ENCODE measurements at regions not wholly inside any gene's neighbourhood (a gene's known extent, or its start where the extent isn't known, plus 50 kb on each side); places are given as distances from the start of the nearest gene placed in this dataset.

- TF ChIP-seq, protein P1, sequence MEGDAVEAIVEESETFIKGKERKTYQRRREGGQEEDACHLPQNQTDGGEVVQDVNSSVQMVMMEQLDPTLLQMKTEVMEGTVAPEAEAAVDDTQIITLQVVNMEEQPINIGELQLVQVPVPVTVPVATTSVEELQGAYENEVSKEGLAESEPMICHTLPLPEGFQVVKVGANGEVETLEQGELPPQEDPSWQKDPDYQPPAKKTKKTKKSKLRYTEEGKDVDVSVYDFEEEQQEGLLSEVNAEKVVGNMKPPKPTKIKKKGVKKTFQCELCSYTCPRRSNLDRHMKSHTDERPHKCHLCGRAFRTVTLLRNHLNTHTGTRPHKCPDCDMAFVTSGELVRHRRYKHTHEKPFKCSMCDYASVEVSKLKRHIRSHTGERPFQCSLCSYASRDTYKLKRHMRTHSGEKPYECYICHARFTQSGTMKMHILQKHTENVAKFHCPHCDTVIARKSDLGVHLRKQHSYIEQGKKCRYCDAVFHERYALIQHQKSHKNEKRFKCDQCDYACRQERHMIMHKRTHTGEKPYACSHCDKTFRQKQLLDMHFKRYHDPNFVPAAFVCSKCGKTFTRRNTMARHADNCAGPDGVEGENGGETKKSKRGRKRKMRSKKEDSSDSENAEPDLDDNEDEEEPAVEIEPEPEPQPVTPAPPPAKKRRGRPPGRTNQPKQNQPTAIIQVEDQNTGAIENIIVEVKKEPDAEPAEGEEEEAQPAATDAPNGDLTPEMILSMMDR (conservative IDR thresholded peaks at IDR 0.05; ENCODE audit: low read depth, low read length), result no peak
- no peak for TF ChIP-seq EZH2 (IDR thresholded peaks at IDR 0.05; ENCODE audit: low read length, unreplicated experiment)
Measured at GRCh38 chr6:99036672-99037071, 88.9 kb upstream of the FBXL4 start.
